ENCODE measurements at regions not wholly inside any gene's neighbourhood (a gene's known extent, or its start where the extent isn't known, plus 50 kb on each side); places are given as distances from the start of the nearest gene placed in this dataset.

DNA sequence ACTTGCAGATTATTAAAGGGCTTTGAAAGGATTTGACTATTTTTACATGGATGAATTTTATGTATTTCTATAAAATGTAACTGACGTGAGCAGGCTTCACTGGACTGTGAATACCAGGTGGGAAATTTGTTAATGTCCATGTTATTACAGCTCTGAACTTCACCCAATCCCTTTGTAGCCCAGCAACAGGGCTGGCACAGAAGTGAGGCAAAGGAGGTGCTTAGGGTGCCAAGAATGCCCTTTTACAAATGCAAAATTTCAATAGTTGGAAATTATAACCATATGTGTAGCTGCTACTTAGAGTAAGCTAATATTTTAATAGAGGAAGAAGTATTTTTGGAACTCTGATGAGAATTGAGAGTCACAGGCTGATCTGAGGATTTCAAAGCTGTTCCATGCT, 53.7 kb upstream of the FAM98A start:
- TF ChIP-seq EZH2phosphoT487 (IDR thresholded peaks at IDR 0.05) (no peak), EZH2 (IDR thresholded peaks at IDR 0.05) (no peak)
- TF ChIP-seq, protein P1, sequence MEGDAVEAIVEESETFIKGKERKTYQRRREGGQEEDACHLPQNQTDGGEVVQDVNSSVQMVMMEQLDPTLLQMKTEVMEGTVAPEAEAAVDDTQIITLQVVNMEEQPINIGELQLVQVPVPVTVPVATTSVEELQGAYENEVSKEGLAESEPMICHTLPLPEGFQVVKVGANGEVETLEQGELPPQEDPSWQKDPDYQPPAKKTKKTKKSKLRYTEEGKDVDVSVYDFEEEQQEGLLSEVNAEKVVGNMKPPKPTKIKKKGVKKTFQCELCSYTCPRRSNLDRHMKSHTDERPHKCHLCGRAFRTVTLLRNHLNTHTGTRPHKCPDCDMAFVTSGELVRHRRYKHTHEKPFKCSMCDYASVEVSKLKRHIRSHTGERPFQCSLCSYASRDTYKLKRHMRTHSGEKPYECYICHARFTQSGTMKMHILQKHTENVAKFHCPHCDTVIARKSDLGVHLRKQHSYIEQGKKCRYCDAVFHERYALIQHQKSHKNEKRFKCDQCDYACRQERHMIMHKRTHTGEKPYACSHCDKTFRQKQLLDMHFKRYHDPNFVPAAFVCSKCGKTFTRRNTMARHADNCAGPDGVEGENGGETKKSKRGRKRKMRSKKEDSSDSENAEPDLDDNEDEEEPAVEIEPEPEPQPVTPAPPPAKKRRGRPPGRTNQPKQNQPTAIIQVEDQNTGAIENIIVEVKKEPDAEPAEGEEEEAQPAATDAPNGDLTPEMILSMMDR (IDR thresholded peaks at IDR 0.05) = no peak

All from neural progenitor cell (in vitro differentiated cells).